HFFc6 (cell line): ENCODE measurements at regions not wholly inside any gene's neighbourhood (a gene's known extent, or its start where the extent isn't known, plus 50 kb on each side); places are given as distances from the start of the nearest gene placed in this dataset.
"Not testable (repeated sequence)": the region's sequence is repeated elsewhere in the genome, so short reads cannot be mapped to it uniquely, and the experiment has no call there.

ENCODE experiments used
- DNase-seq: peaks from one replicate; pipeline ENCODE4 v3.0.0-alpha.2; 2018
- H3K27ac Mint-ChIP-seq: 2 replicates; pipeline ENCODE4 v1.8.0; 2020; ENCODE audit warnings: mild to moderate bottlenecking, mixed read lengths
- H3K27me3 Mint-ChIP-seq: 2 replicates; pipeline ENCODE4 v1.8.0; 2021; ENCODE audit warnings: mild to moderate bottlenecking, moderate library complexity, mixed read lengths; ENCODE audit not compliant: insufficient read depth
- H3K36me3 Mint-ChIP-seq: 2 replicates; pipeline ENCODE4 v1.8.0; 2021; ENCODE audit warnings: low read depth, mixed read lengths
- H3K4me1 Mint-ChIP-seq: 2 replicates; pipeline ENCODE4 v1.8.0; 2020; ENCODE audit warnings: low read depth, mixed read lengths
- H3K4me3 Mint-ChIP-seq: 2 replicates; pipeline ENCODE4 v1.8.0; 2020; ENCODE audit warnings: mild to moderate bottlenecking, moderate library complexity, mixed read lengths
- H3K9me3 Mint-ChIP-seq: 2 replicates; pipeline ENCODE4 v1.8.0; 2020; ENCODE audit warnings: mild to moderate bottlenecking, mixed read lengths
- TF ChIP-seq, protein P1 (sequence below): fragments of 200-600 bp; sonication (generic); IDR thresholded peaks from 2 replicates; pipeline ENCODE4 v1.5.0; 2021; ENCODE audit warnings: antibody characterized with exemption, mild to moderate bottlenecking

DNA sequence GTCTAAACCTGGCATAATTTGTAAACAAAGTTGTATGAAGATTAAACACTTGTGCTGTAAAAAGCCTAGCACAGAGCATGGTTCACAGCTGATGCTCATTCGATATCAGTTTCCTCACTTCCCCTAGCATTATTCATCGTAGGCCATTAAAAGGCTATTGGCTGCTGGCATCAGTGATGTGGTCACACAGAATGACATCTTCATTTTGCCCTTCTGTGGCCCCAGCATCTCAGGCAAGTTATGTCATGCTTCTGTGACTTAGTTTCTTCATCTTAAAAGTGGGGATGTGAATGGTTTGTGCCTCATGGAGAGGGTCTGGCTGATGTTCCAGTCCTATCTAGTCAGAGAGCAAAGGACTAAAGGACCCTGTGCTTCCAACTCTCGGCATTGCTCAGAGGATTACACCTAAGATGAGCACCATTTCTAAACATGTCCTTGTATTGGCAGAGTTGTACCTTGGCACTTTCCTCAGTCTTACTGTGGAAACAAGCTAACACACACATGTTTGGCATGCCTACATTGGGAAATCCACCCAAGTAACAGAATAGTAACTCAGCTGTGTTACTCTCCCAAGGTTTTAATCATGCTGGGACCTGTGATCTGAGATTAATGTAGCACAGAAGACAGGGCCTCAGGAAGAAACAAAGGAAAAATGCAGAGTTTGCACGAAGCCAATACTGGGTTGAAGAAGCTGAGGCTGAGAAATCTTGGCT, 83.5 kb upstream of the OR9Q1 start:
- Mint-ChIP-seq H3K9me3 (no peaks in the 10 kb centered on the region), H3K27ac (no peak overlapping the region), H3K4me3 (no peak overlapping the region), H3K4me1 (no peaks in the 10 kb centered on the region), H3K36me3 (no peaks in the 10 kb centered on the region), H3K27me3 (peaks cover 4% of the 10 kb centered on the region; the same call in 1 of the 2 replicates)
- DNase-seq, result no peak
- TF ChIP-seq, protein P1, sequence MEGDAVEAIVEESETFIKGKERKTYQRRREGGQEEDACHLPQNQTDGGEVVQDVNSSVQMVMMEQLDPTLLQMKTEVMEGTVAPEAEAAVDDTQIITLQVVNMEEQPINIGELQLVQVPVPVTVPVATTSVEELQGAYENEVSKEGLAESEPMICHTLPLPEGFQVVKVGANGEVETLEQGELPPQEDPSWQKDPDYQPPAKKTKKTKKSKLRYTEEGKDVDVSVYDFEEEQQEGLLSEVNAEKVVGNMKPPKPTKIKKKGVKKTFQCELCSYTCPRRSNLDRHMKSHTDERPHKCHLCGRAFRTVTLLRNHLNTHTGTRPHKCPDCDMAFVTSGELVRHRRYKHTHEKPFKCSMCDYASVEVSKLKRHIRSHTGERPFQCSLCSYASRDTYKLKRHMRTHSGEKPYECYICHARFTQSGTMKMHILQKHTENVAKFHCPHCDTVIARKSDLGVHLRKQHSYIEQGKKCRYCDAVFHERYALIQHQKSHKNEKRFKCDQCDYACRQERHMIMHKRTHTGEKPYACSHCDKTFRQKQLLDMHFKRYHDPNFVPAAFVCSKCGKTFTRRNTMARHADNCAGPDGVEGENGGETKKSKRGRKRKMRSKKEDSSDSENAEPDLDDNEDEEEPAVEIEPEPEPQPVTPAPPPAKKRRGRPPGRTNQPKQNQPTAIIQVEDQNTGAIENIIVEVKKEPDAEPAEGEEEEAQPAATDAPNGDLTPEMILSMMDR, result no peak

- H3K27ac Mint-ChIP-seq, result no peak overlapping the region
- H3K4me1 Mint-ChIP-seq, result no peaks in the 10 kb centered on the region
- no peak for DNase-seq
- no peaks in the 10 kb centered on the region for H3K36me3 Mint-ChIP-seq
- H3K9me3 Mint-ChIP-seq, result no peaks in the 10 kb centered on the region
- no peak overlapping the region for H3K4me3 Mint-ChIP-seq
- H3K27me3 Mint-ChIP-seq, result peaks cover 4% of the 10 kb centered on the region; the same call in 1 of the 2 replicates
- TF ChIP-seq, protein P1, result no peak
Observed at GRCh38 chr11:57941875-57942274, 81.8 kb upstream of the OR9Q1 start.

GRCh38 chr11:57942808-57943207, 80.9 kb upstream of the OR9Q1 start:
- Mint-ChIP-seq H3K4me1 (no peaks in the 10 kb centered on the region), H3K9me3 (no peaks in the 10 kb centered on the region), H3K36me3 (no peaks in the 10 kb centered on the region), H3K27ac (no peak overlapping the region), H3K4me3 (no peak overlapping the region), H3K27me3 (peaks cover 4% of the 10 kb centered on the region; the same call in 1 of the 2 replicates)
- TF ChIP-seq, protein P1, result no peak
- no peak for DNase-seq

- not testable (repeated sequence) for DNase-seq, H3K4me3 Mint-ChIP-seq, H3K9me3 Mint-ChIP-seq, H3K4me1 Mint-ChIP-seq, H3K36me3 Mint-ChIP-seq, H3K27ac Mint-ChIP-seq, H3K27me3 Mint-ChIP-seq
Observed at GRCh38 chr11:57943766-57944165, 79.9 kb upstream of the OR9Q1 start.

DNA sequence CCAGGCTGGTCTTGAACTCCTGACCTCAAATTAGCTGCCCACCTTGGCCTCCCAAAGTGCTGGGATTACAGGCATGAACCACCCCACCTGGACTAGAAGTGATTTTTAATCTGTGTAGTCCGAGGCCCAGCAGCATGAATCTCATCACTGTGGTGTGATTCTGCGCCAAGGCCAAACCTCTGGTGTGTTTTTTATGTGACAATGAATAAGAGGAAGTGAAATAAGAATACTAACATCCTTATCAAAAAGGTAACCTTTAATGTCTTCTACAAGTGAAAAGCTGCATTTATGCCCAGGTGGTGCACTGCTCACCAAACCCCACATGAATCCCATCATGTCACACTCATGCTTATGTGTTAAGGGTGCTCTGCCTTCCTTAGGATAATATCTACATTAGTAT, 77.1 kb upstream of the OR9Q1 start:
- H3K27me3 Mint-ChIP-seq, result peaks cover 3% of the 10 kb centered on the region; the same call in 1 of the 2 replicates
- no peaks in the 10 kb centered on the region for H3K4me1 Mint-ChIP-seq
- H3K4me3 Mint-ChIP-seq, result no peak overlapping the region
- H3K27ac Mint-ChIP-seq, result no peak overlapping the region
- no peaks in the 10 kb centered on the region for H3K36me3 Mint-ChIP-seq
- no peaks in the 10 kb centered on the region for H3K9me3 Mint-ChIP-seq
- TF ChIP-seq, protein P1, result no peak
- no peak for DNase-seq

DNA sequence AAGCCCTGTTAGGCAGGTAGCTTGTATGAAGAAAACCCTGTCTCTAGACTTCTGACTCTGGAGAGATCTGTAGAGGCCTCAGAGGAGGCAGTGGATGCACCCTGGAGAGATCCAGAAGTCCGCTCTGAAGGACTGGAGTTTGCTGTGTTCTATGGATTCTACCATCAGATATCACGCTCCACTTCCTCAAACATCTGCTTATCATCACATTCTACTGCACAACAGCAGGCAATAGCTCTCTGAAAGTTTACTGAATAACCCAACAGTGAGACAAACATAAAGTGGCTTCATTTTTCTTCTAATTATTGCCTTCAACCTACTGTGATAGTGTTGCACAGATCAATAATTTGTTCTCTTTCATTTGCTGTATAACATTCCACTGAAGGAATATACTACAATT, 59.0 kb upstream of the OR9Q1 start:
- H3K4me3 Mint-ChIP-seq, result no peak overlapping the region
- H3K9me3 Mint-ChIP-seq, result no peaks in the 10 kb centered on the region
- no peaks in the 10 kb centered on the region for H3K4me1 Mint-ChIP-seq
- H3K27ac Mint-ChIP-seq, result no peak overlapping the region
- TF ChIP-seq, protein P1, result no peak
- no peaks in the 10 kb centered on the region for H3K36me3 Mint-ChIP-seq
- DNase-seq, result no peak
- peaks cover 6% of the 10 kb centered on the region; the same call in 1 of the 2 replicates for H3K27me3 Mint-ChIP-seq
